AG10803 (cell line): ENCODE measurements at regions not wholly inside any gene's neighbourhood (a gene's known extent, or its start where the extent isn't known, plus 50 kb on each side); places are given as distances from the start of the nearest gene placed in this dataset.
A peak's percentile ranks its signal among the peaks of the same experiment; 100 is the strongest.
"Not testable (repeated sequence)": the region's sequence is repeated elsewhere in the genome, so short reads cannot be mapped to it uniquely, and the experiment has no call there.

Experiments used
- DNase-seq: peaks from one replicate; pipeline ENCODE4 v3.0.0; 2010; ENCODE audit warnings: low read depth
- H3K4me3 ChIP-seq: 2 replicates; pipeline ENCODE4 v1.5.1; 2011; ENCODE audit warnings: mild to moderate bottlenecking, low read length, control low read depth
- CTCF ChIP-seq: conservative IDR thresholded peaks from 2 replicates; pipeline ENCODE4 v1.5.1; 2011; ENCODE audit warnings: mild to moderate bottlenecking, low read length, control low read depth, inconsistent platforms

- no peak overlapping the region for H3K4me3 ChIP-seq
- no peak for TF ChIP-seq CTCF
- no peak for DNase-seq
Observed at GRCh38 chr3:176032043-176032442, 1165.2 kb downstream of the TBL1XR1 start.

GRCh38 chr3:176016203-176016602, 1157.1 kb downstream of the NAALADL2 start:
- DNase-seq, H3K4me3 ChIP-seq: not testable (repeated sequence)

GRCh38 chr3:176015228-176015627, 1156.1 kb downstream of the NAALADL2 start:
- DNase-seq, H3K4me3 ChIP-seq: not testable (repeated sequence)

GRCh38 chr3:176009256-176009655, 1150.1 kb downstream of the NAALADL2 start:
- no peak overlapping the region for H3K4me3 ChIP-seq
- DNase-seq: no peak
- TF ChIP-seq CTCF: no peak

GRCh38 chr3:176005564-176005963, 1146.4 kb downstream of the NAALADL2 start:
- no peak overlapping the region for H3K4me3 ChIP-seq

GRCh38 chr3:175989161-175989560, 1130.0 kb downstream of the NAALADL2 start:
- TF ChIP-seq CTCF: no peak

More at GRCh38 chr3:176005564-176005963, 1146.4 kb downstream of the NAALADL2 start:
- peak; percentile 2 for DNase-seq
- TF ChIP-seq CTCF: no peak

GRCh38 chr3:175988401-175988800, 1129.3 kb downstream of the NAALADL2 start:
- no peak overlapping the region for H3K4me3 ChIP-seq
- no peak for TF ChIP-seq CTCF

More at GRCh38 chr3:175989161-175989560, 1130.0 kb downstream of the NAALADL2 start:
- no peak overlapping the region for H3K4me3 ChIP-seq
- DNase-seq: no peak

GRCh38 chr3:175985781-175986180, 1126.6 kb downstream of the NAALADL2 start:
- DNase-seq: no peak
- TF ChIP-seq CTCF: no peak
- H3K4me3 ChIP-seq: no peak overlapping the region

More at GRCh38 chr3:175988401-175988800, 1129.3 kb downstream of the NAALADL2 start:
- DNase-seq: peak; percentile 40
